Mammary epithelial cell (primary cell): ENCODE measurements at regions not wholly inside any gene's neighbourhood (a gene's known extent, or its start where the extent isn't known, plus 50 kb on each side); places are given as distances from the start of the nearest gene placed in this dataset.

Experiments
- EZH2 ChIP-seq: IDR thresholded peaks from 2 replicates; pipeline ENCODE4 v1.6.1; 2012; ENCODE audit warnings: low read length, inconsistent platforms, borderline replicate concordance
- TF ChIP-seq, protein P1 (sequence below), 2 donors: IDR thresholded peaks in 1 of 2; conservative IDR thresholded peaks in 1 of 2; 2 replicates each; pipeline ENCODE4 v1.5.1; 2011 to 2012; ENCODE audit warnings: inconsistent platforms in 2 of 2, low read length in 2 of 2, mild to moderate bottlenecking in 2 of 2, control low read depth in 1 of 2, low read depth in 1 of 2; ENCODE audit not compliant: insufficient read depth in 1 of 2; ENCODE audit errors: extremely low read depth in 1 of 2

DNA sequence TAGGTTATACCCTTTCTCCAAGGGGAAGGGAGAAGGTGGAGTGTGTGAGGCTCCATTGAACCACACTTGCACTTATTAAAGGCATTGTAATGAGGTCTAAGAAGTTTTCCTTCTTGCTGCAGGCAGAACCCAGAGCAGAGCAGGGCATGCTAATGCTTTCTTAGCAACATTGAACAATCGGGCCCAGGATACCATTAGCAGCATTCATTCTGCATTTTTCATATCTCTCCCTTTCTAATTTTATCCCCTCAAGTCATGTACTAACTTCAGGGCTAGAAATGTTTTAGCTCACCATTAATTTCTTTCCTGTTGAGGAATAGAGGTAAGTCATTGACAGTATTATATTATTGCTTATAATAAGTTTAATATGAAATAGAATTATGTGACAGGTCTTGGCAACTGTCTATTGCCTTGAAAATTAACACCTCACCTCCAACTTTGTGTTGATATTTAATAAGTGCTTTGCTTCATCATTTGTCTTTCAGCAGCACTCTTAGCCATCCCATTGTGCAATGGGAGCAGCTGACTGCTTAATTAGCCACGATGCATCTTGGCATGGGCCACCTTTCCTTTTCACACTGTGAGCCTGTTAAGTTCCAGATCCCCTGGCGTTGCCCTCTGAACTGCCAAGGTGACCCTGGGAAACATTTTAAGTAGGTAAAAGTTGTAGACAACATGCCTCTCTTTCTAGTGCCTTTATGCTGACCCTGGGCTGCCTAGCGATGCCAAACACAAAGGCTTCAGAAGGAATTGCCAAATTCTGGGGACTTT lies 300.8 kb upstream of the MEX3C start:
- TF ChIP-seq, protein P1, sequence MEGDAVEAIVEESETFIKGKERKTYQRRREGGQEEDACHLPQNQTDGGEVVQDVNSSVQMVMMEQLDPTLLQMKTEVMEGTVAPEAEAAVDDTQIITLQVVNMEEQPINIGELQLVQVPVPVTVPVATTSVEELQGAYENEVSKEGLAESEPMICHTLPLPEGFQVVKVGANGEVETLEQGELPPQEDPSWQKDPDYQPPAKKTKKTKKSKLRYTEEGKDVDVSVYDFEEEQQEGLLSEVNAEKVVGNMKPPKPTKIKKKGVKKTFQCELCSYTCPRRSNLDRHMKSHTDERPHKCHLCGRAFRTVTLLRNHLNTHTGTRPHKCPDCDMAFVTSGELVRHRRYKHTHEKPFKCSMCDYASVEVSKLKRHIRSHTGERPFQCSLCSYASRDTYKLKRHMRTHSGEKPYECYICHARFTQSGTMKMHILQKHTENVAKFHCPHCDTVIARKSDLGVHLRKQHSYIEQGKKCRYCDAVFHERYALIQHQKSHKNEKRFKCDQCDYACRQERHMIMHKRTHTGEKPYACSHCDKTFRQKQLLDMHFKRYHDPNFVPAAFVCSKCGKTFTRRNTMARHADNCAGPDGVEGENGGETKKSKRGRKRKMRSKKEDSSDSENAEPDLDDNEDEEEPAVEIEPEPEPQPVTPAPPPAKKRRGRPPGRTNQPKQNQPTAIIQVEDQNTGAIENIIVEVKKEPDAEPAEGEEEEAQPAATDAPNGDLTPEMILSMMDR (conservative IDR thresholded peaks at IDR 0.05 in 1 of 2, IDR thresholded peaks at IDR 0.05 in 1 of 2; ENCODE audit: extremely low read depth in 1 of 2, insufficient read depth in 1 of 2, low read depth in 1 of 2, low read length in 2 of 2) = no peak
- no peak for TF ChIP-seq EZH2
